ENCODE measurements at regions not wholly inside any gene's neighbourhood (a gene's known extent, or its start where the extent isn't known, plus 50 kb on each side); places are given as distances from the start of the nearest gene placed in this dataset.
"Not testable (repeated sequence)": the region's sequence is repeated elsewhere in the genome, so short reads cannot be mapped to it uniquely, and the experiment has no call there.

- DNase-seq, result no peak
These were observed 203.9 kb upstream of the MARCKS start for GRCh38 chr6:113653275-113653674.

GRCh38 chr6:113654396-113654795 lies 202.7 kb upstream of the MARCKS start:
- DNase-seq, result no peak

GRCh38 chr6:113655761-113656160 lies 201.4 kb upstream of the MARCKS start:
- DNase-seq, result no peak

- DNase-seq, result no peak
These were observed 197.3 kb upstream of the MARCKS start for GRCh38 chr6:113659762-113660404.

GRCh38 chr6:113660819-113661218 lies 196.3 kb upstream of the MARCKS start:
- no peak for DNase-seq

GRCh38 chr6:113662093-113662665 lies 195.0 kb upstream of the MARCKS start:
- DNase-seq, result no peak

GRCh38 chr6:113662688-113663333 lies 194.3 kb upstream of the MARCKS start:
- DNase-seq, result no peak

- DNase-seq, result no peak
These were observed 192.2 kb upstream of the MARCKS start for GRCh38 chr6:113664909-113665308.

- DNase-seq, result no peak
These were observed 188.3 kb upstream of the MARCKS start for GRCh38 chr6:113668641-113669408.

GRCh38 chr6:113669606-113670005 lies 187.5 kb upstream of the MARCKS start:
- no peak for DNase-seq

GRCh38 chr6:113671421-113671820 lies 185.7 kb upstream of the MARCKS start:
- no peak for DNase-seq

- no peak for DNase-seq
These were observed 184.5 kb upstream of the MARCKS start for GRCh38 chr6:113672491-113673149.

GRCh38 chr6:113674075-113674474 lies 183.1 kb upstream of the MARCKS start:
- no peak for DNase-seq

GRCh38 chr6:113676057-113676456 lies 181.1 kb upstream of the MARCKS start:
- DNase-seq, result no peak

- DNase-seq, result no peak
These were observed 180.2 kb upstream of the MARCKS start for GRCh38 chr6:113676968-113677367.

- DNase-seq, result no peak
These were observed 178.1 kb upstream of the MARCKS start for GRCh38 chr6:113679051-113679450.

GRCh38 chr6:113680301-113680700 lies 176.8 kb upstream of the MARCKS start:
- DNase-seq, result no peak

GRCh38 chr6:113683968-113684367 lies 173.2 kb upstream of the MARCKS start:
- no peak for DNase-seq

GRCh38 chr6:113684382-113684901 lies 172.7 kb upstream of the MARCKS start:
- DNase-seq, result no peak

- no peak for DNase-seq
These were observed 171.1 kb upstream of the MARCKS start for GRCh38 chr6:113686049-113686448.

- DNase-seq, result not testable (repeated sequence)
These were observed 167.5 kb upstream of the MARCKS start for GRCh38 chr6:113689620-113690019.
